ENCODE measurements at regions not wholly inside any gene's neighbourhood (a gene's known extent, or its start where the extent isn't known, plus 50 kb on each side); places are given as distances from the start of the nearest gene placed in this dataset.

DNA sequence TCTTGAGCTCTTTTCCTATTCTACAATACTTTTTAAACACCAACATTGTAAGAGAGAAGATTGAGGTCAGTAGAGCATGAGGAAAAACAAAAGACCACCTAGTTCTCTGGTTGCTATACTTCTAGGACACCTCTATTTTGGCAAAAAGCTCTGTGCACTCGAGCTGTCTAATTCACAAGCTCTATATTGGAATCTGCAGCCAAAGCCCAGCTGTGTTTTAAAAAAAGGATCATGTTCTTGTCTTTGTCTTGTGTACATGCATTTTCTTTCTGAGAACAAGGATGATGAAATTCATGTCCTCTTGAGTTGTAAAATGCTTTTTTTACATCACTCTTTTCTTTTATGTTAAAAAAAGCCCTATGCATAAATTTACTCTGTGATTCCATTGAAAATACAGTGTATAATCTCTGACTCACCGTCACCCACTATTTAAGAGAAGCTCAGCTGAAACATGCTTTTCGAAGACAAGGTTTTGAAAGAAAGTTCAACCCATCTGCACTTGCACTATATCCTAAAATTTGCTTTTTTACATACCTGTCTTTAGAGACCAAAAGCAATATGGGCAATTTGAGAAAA lies 215.5 kb upstream of the VSTM2A start:
- H3K9me3 ChIP-seq (ENCODE audit: control insufficient read depth, low read length): peaks cover 8% of the 10 kb centered on the region
- Mint-ChIP-seq H3K4me1 (no peaks in the 10 kb centered on the region), H3K27ac (no peak overlapping the region), H3K4me3 (no peak overlapping the region), H3K9me3 (peaks cover 28% of the 10 kb centered on the region), H3K27me3 (ENCODE audit: insufficient read depth) (no peaks in the 10 kb centered on the region), H3K36me3 (ENCODE audit: low read depth) (peaks cover 3% of the 10 kb centered on the region)
- H3K27me3 ChIP-seq (ENCODE audit: control insufficient read depth, insufficient read depth, low read length, poor library complexity, severe bottlenecking): no peaks in the 10 kb centered on the region
- TF ChIP-seq CTCF (conservative IDR thresholded peaks at IDR 0.05): no peak
- no peaks in the 10 kb centered on the region for H3K4me1 ChIP-seq (ENCODE audit: control insufficient read depth, insufficient read depth, low read length)
- no peak for DNase-seq
- no peaks in the 10 kb centered on the region for H3K36me3 ChIP-seq (ENCODE audit: control insufficient read depth, insufficient read depth, low read length)
- H3K9ac ChIP-seq (ENCODE audit: extremely low read depth, low read length, poor library complexity, severe bottlenecking): no peak overlapping the region
- WGBS, 2 experiments (ENCODE audit: insufficient coverage in 1 of 2, insufficient read length in 1 of 2): 90 to 92% methylated on average over 3 of the region's 3 CpGs
- no peak overlapping the region for H3K4me3 ChIP-seq (ENCODE audit: low read length)
- H3K27ac ChIP-seq (ENCODE audit: low read depth, low read length): no peak overlapping the region

DNA sequence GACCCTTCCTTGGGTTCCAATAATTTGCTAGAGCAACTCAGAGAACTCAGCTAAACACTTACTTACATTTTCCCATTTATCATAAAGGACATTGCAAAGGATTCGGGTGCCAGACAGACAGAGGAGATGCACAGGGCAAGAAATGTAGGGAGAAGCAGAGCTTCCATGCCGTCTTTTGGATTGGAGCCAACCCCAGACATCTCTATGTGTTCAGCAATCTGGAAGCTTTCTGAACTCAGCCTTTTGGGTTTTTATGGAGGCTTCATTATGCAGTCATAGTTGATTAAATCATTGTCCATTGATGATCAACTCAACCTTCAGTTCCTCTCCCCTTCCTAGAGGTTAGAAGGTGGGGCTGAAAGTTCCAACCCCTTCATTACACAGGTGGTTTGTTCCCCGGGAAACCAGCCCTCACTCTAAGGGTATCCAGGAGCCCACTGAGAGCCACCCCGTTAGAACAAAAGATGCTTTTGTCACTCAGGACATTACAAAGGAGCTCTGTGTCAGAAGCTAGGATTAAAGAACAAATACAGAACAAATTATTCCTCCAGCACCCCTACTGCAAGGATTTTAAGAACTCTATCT lies 211.9 kb upstream of the VSTM2A start:
- H3K27ac ChIP-seq (ENCODE audit: low read depth, low read length): no peak overlapping the region
- no peak for DNase-seq

GRCh38 chr7:54331311-54331710 lies 210.9 kb upstream of the VSTM2A start:
- Histone ChIP-seq H3K9me3 (ENCODE audit: control insufficient read depth, low read length) (no peaks in the 10 kb centered on the region), H3K36me3 (ENCODE audit: control insufficient read depth, insufficient read depth, low read length) (no peaks in the 10 kb centered on the region), H3K4me3 (ENCODE audit: low read length) (no peak overlapping the region), H3K4me1 (ENCODE audit: control insufficient read depth, insufficient read depth, low read length) (no peaks in the 10 kb centered on the region), H3K27me3 (ENCODE audit: control insufficient read depth, insufficient read depth, low read length, poor library complexity, severe bottlenecking) (no peaks in the 10 kb centered on the region), H3K9ac (ENCODE audit: extremely low read depth, low read length, poor library complexity, severe bottlenecking) (no peak overlapping the region), H3K27ac (ENCODE audit: low read depth, low read length) (no peak overlapping the region)
- H3K27me3 Mint-ChIP-seq (ENCODE audit: insufficient read depth): no peaks in the 10 kb centered on the region
- DNase-seq: no peak
- 83 to 90% methylated on average over 1 of the region's 1 CpG for WGBS, 2 experiments (ENCODE audit: insufficient coverage in 1 of 2, insufficient read length in 1 of 2)
- H3K4me3 Mint-ChIP-seq: no peak overlapping the region
- peaks cover 3% of the 10 kb centered on the region for H3K4me1 Mint-ChIP-seq
- no peak for TF ChIP-seq CTCF (conservative IDR thresholded peaks at IDR 0.05)
- no peaks in the 10 kb centered on the region for H3K36me3 Mint-ChIP-seq (ENCODE audit: low read depth)
- H3K9me3 Mint-ChIP-seq: no peaks in the 10 kb centered on the region
- H3K27ac Mint-ChIP-seq: no peak overlapping the region

More for the DNA sequence above, 211.9 kb upstream of the VSTM2A start:
- H3K4me3 Mint-ChIP-seq: no peak overlapping the region
- H3K9ac ChIP-seq (ENCODE audit: extremely low read depth, low read length, poor library complexity, severe bottlenecking): no peak overlapping the region
- 57 to 79% methylated on average over 1 to 4 of the region's 4 CpGs for WGBS, 2 experiments (ENCODE audit: insufficient coverage in 1 of 2, insufficient read length in 1 of 2)
- H3K9me3 ChIP-seq (ENCODE audit: control insufficient read depth, low read length): no peaks in the 10 kb centered on the region
- no peaks in the 10 kb centered on the region for H3K27me3 ChIP-seq (ENCODE audit: control insufficient read depth, insufficient read depth, low read length, poor library complexity, severe bottlenecking)
- no peaks in the 10 kb centered on the region for H3K27me3 Mint-ChIP-seq (ENCODE audit: insufficient read depth)
- H3K36me3 ChIP-seq (ENCODE audit: control insufficient read depth, insufficient read depth, low read length): no peaks in the 10 kb centered on the region
- no peak for TF ChIP-seq CTCF (conservative IDR thresholded peaks at IDR 0.05)
- H3K4me1 Mint-ChIP-seq: peaks cover 3% of the 10 kb centered on the region
- no peak overlapping the region for H3K4me3 ChIP-seq (ENCODE audit: low read length)
- H3K36me3 Mint-ChIP-seq (ENCODE audit: low read depth): no peaks in the 10 kb centered on the region
- no peak overlapping the region for H3K27ac Mint-ChIP-seq
- no peaks in the 10 kb centered on the region for H3K9me3 Mint-ChIP-seq
- H3K4me1 ChIP-seq (ENCODE audit: control insufficient read depth, insufficient read depth, low read length): no peaks in the 10 kb centered on the region

Data from endodermal cell (in vitro differentiated cells).